Umbilical cord (tissue), 1 donor: ENCODE measurements at regions not wholly inside any gene's neighbourhood (a gene's known extent, or its start where the extent isn't known, plus 50 kb on each side); places are given as distances from the start of the nearest gene placed in this dataset.

Source experiments
- DNase-seq: peaks from one replicate; pipeline ENCODE4 v3.0.0-alpha.2; 2015; ENCODE audit warnings: low spot score

GRCh38 chr10:43820663-43821062 is 172.0 kb upstream of the ZNF32 start:
- no peak for DNase-seq

- no peak for DNase-seq
Observed at GRCh38 chr10:43819464-43820230, 171.0 kb upstream of the ZNF32 start.

- DNase-seq = no peak
Observed at GRCh38 chr10:43818687-43819086, 170.0 kb upstream of the ZNF32 start.

- DNase-seq = no peak
Observed at GRCh38 chr10:43817368-43817767, 168.7 kb upstream of the ZNF32 start.

GRCh38 chr10:43816351-43817321 is 168.0 kb upstream of the ZNF32 start:
- peak; percentile 89 for DNase-seq

- no peak for DNase-seq
Observed at GRCh38 chr10:43815181-43815885, 166.7 kb upstream of the ZNF32 start.

GRCh38 chr10:43814663-43815062 is 166.0 kb upstream of the ZNF32 start:
- no peak for DNase-seq

GRCh38 chr10:43811871-43812270 is 163.2 kb upstream of the ZNF32 start:
- DNase-seq = no peak

- no peak for DNase-seq
Observed at GRCh38 chr10:43809211-43809930, 160.7 kb upstream of the ZNF32 start.

- no peak for DNase-seq
Observed at GRCh38 chr10:43808136-43808535, 159.5 kb upstream of the ZNF32 start.

GRCh38 chr10:43806831-43807640 is 158.4 kb upstream of the ZNF32 start:
- no peak for DNase-seq

GRCh38 chr10:43803791-43804190 is 155.1 kb upstream of the ZNF32 start:
- no peak for DNase-seq

GRCh38 chr10:43802988-43803696 is 154.5 kb upstream of the ZNF32 start:
- DNase-seq = no peak

GRCh38 chr10:43801626-43802025 is 152.9 kb upstream of the ZNF32 start:
- no peak for DNase-seq

- no peak for DNase-seq
Observed at GRCh38 chr10:43801140-43801539, 152.5 kb upstream of the ZNF32 start.

GRCh38 chr10:43796781-43797180 is 148.1 kb upstream of the ZNF32 start:
- no peak for DNase-seq

- DNase-seq = no peak
Observed at GRCh38 chr10:43795639-43796038, 147.0 kb upstream of the ZNF32 start.

- DNase-seq = no peak
Observed at GRCh38 chr10:43795093-43795492, 146.4 kb upstream of the ZNF32 start.

- no peak for DNase-seq
Observed at GRCh38 chr10:43794181-43794815, 145.6 kb upstream of the ZNF32 start.
